ENCODE measurements at regions not wholly inside any gene's neighbourhood (a gene's known extent, or its start where the extent isn't known, plus 50 kb on each side); places are given as distances from the start of the nearest gene placed in this dataset.

DNA sequence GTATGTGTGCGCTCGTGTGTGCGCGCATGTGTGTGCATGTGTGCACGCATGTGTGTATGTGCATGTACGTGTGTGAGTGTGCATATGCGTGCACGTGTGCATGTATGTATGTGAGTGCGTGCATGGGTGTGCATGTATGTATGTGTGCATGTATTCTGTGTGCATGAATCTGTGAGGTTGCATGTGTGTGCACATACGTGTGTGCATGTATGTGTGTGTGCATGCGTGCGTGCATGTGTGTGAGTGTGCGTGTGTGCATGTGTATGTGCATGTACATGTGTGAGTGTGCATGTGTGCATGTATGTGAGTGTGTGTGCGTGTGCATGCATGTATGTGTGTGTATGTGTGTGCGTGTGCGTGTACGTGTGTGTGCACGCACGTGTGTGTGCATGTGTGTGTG is 241.5 kb downstream of the SHOX start:
- TF ChIP-seq POLR2A (IDR thresholded peaks at IDR 0.05), result no peak
- TF ChIP-seq, protein P1, sequence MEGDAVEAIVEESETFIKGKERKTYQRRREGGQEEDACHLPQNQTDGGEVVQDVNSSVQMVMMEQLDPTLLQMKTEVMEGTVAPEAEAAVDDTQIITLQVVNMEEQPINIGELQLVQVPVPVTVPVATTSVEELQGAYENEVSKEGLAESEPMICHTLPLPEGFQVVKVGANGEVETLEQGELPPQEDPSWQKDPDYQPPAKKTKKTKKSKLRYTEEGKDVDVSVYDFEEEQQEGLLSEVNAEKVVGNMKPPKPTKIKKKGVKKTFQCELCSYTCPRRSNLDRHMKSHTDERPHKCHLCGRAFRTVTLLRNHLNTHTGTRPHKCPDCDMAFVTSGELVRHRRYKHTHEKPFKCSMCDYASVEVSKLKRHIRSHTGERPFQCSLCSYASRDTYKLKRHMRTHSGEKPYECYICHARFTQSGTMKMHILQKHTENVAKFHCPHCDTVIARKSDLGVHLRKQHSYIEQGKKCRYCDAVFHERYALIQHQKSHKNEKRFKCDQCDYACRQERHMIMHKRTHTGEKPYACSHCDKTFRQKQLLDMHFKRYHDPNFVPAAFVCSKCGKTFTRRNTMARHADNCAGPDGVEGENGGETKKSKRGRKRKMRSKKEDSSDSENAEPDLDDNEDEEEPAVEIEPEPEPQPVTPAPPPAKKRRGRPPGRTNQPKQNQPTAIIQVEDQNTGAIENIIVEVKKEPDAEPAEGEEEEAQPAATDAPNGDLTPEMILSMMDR (IDR thresholded peaks at IDR 0.05), result no peak
